ENCODE measurements at regions not wholly inside any gene's neighbourhood (a gene's known extent, or its start where the extent isn't known, plus 50 kb on each side); places are given as distances from the start of the nearest gene placed in this dataset.
"Not testable (repeated sequence)": the region's sequence is repeated elsewhere in the genome, so short reads cannot be mapped to it uniquely, and the experiment has no call there.

DNA sequence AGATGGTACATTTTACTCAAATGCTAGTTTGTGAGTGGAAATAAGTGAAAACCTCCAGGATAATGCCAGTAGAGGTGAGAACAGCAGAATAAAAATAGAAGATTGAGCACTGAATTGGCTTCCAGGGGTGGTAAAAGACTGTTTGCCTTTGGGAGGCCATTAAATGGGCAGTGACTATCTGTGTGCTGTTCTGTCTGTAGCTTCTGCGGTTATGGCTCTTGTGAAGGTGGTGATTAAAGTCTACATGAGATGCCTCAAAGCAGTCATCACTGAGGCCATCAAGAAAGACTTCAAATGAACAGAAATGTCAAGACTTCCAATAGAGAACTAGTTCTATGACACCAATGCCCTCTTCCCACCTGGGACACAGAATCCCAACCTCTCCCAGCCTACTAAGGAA, 108.8 kb downstream of the EFHB start:
- H3K4me1 Mint-ChIP-seq, result no peaks in the 10 kb centered on the region
- no peaks in the 10 kb centered on the region for H3K36me3 Mint-ChIP-seq

DNA sequence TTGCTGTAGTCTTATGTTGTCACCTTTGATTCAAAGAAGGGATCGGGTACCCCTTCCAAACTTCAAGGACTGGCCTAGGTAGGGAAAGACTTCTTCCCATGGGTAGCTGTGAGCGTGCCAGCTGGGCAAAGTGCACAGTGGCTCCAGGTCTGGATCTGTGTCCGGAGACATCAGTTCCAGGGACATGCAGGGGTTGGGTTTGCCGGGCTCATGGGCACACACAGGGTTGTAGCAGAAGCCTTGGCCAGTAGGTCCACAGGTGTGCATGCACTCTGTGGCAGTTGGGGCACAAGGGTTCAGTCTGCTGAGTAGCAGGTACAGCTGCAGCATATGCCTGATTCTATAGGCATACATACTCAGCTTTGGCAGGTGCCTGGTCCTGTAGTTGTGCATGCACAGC, 111.2 kb downstream of the EFHB start:
- no peak for ATAC-seq (ENCODE audit: low read depth)
- H3K27ac Mint-ChIP-seq, result no peak overlapping the region
- no peaks in the 10 kb centered on the region for H3K27me3 Mint-ChIP-seq
- H3K9me3 Mint-ChIP-seq, result peaks cover 6% of the 10 kb centered on the region
- H3K4me3 Mint-ChIP-seq, result no peak overlapping the region
- H3K4me1 Mint-ChIP-seq, result no peaks in the 10 kb centered on the region
- H3K36me3 Mint-ChIP-seq, result no peaks in the 10 kb centered on the region
- POLR2A ChIA-PET, result no interaction called here
- no peak for DNase-seq

More for the DNA sequence above, 108.8 kb downstream of the EFHB start:
- POLR2A ChIA-PET, result no interaction called here
- DNase-seq (no peak), ATAC-seq (ENCODE audit: low read depth) (no peak)
- Mint-ChIP-seq H3K9me3 (peaks cover 6% of the 10 kb centered on the region), H3K4me3 (no peak overlapping the region), H3K27me3 (no peaks in the 10 kb centered on the region), H3K27ac (no peak overlapping the region)

DNA sequence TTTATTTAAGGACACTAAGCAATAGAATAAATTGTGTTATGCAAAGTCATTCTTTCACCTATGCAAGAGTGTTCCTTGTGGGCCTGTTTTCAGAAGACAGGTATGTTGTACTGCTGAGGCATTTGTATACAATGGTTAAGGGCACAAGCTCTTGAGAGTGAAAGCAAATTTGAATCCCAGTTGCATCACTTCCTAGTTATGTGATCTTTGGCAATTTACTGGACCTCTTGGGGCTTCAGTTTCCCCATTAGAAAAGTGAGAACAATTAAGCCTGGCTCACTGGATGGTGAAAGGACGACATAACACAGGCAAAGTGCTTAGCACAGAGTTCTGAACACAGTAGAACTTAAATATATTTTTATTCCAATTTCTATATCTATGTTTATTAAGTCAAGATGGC, 117.4 kb downstream of the EFHB start:
- DNase-seq (no peak), ATAC-seq (ENCODE audit: low read depth) (no peak)
- Mint-ChIP-seq H3K9me3 (no peaks in the 10 kb centered on the region), H3K4me1 (no peaks in the 10 kb centered on the region), H3K4me3 (no peak overlapping the region), H3K27ac (no peak overlapping the region), H3K27me3 (no peaks in the 10 kb centered on the region), H3K36me3 (no peaks in the 10 kb centered on the region)
- POLR2A ChIA-PET, result no interaction called here

DNA sequence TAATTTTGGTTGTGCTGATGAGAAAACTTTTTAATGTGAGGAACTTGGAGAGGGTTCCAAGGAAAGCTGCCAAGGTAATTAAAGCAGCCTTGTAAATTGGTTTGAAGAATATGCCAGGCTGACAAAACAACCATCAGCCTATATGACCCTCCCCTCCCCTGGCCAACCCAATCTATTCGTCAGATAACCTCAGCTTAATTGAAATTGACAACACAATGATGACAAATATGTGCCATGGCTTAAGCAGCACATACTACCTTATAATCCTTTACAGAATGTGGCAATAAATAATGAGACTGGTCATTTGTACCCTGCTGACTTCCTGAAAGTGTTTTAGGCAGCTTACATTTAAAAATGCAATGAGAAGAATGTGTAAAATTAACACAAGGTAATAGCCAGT, 118.2 kb downstream of the EFHB start:
- Mint-ChIP-seq H3K4me3 (no peak overlapping the region), H3K4me1 (no peaks in the 10 kb centered on the region), H3K36me3 (no peaks in the 10 kb centered on the region), H3K27me3 (no peaks in the 10 kb centered on the region), H3K9me3 (no peaks in the 10 kb centered on the region), H3K27ac (no peak overlapping the region)
- POLR2A ChIA-PET, result no interaction called here
- DNase-seq (no peak), ATAC-seq (ENCODE audit: low read depth) (no peak)

DNA sequence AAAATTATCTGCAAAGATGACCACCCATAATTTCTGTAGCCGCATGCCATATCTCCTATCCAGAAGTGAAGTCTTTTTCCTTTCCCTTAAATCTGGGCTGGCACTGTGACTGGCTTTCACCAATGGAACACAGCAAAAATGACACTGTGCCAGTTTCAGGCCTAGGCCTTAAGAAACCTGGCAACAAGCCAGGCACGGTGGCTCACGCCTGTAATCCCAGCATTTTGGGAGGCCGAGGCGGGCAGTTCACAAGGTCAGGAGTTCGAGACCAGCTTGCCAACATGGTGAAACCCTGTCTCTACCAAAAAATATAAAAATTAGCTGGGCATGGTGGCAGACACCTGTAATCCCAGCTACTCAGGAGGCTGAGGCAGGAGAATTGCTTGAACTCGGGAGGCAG, 120.3 kb downstream of the EFHB start:
- H3K27me3 Mint-ChIP-seq; H3K9me3 Mint-ChIP-seq; H3K27ac Mint-ChIP-seq; POLR2A ChIA-PET; H3K4me3 Mint-ChIP-seq; H3K36me3 Mint-ChIP-seq; DNase-seq; H3K4me1 Mint-ChIP-seq; ATAC-seq (ENCODE audit: low read depth): not testable (repeated sequence)

DNA sequence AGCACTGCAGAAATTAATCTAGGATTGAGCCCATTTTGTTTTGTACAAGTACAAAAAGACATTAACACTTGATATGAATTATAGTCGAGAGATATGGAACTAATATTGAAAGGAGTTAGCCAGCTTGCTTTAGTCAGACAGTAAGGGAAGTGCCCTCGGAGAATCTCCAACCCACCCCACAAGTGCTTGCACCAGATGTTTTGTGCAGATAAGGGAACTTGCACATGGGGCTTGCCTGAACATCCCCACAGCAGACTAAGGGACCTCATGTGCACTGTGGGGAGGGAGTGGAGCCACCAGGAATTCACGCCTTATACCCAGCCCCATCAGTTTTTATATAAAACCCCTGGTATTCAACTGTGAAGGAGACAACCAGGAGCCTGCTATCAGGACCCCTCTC, 122.3 kb downstream of the EFHB start:
- H3K27me3 Mint-ChIP-seq, result peaks cover 3% of the 10 kb centered on the region
- H3K4me3 Mint-ChIP-seq, result no peak overlapping the region
- no peaks in the 10 kb centered on the region for H3K4me1 Mint-ChIP-seq
- no peaks in the 10 kb centered on the region for H3K36me3 Mint-ChIP-seq
- DNase-seq, result no peak
- no peak for ATAC-seq (ENCODE audit: low read depth)
- H3K9me3 Mint-ChIP-seq, result no peaks in the 10 kb centered on the region
- no peak overlapping the region for H3K27ac Mint-ChIP-seq
- POLR2A ChIA-PET, result no interaction called here

DNA sequence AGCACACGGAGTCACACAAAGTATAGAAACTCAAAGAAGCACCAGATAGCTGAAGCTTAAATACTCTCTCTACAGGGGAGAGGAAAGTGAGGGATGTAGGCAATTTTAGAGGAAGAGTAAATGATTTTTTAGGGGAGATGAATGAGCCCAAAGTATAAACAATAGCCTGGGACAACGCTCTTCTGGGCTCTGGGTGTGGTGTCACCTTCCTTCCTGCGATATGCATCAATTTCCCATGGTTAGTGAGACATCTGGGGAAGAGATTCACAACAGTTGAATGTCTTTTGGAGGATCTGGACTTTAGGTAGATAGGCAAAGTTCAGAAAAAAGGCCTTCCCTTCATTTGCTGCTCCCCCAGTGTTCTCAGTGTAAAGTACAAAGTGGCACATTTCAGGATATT, 125.2 kb downstream of the EFHB start:
- ATAC-seq (ENCODE audit: low read depth) (no peak), DNase-seq (no peak)
- no peak overlapping the region for H3K27ac Mint-ChIP-seq
- no peaks in the 10 kb centered on the region for H3K36me3 Mint-ChIP-seq
- H3K4me1 Mint-ChIP-seq, result no peaks in the 10 kb centered on the region
- peaks cover 3% of the 10 kb centered on the region for H3K27me3 Mint-ChIP-seq
- POLR2A ChIA-PET, result no interaction called here
- H3K4me3 Mint-ChIP-seq, result no peak overlapping the region
- no peaks in the 10 kb centered on the region for H3K9me3 Mint-ChIP-seq

DNA sequence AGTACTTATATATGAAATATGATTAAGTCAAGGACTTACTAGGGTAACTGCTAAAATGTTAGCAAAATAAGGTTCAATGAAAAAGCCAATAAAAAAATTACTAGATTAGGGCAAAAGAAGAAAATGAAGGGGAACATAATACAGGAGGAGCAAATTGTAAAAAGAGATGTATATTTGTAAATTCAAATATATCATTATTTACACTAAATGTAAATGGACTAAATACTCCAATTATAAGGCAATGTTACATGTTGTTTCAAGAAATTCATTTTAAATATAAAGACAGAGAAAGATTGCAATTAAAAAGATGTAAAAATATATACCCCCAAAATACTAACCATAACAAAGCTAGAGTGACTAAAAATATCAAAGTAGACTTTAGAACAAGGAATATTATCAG, 134.1 kb downstream of the EFHB start:
- Mint-ChIP-seq H3K27me3 (no peaks in the 10 kb centered on the region), H3K9me3 (peaks cover 4% of the 10 kb centered on the region), H3K4me1 (no peaks in the 10 kb centered on the region), H3K27ac (no peak overlapping the region), H3K4me3 (no peak overlapping the region), H3K36me3 (peaks cover 1% of the 10 kb centered on the region)
- ATAC-seq (ENCODE audit: low read depth), result no peak
- POLR2A ChIA-PET, result no interaction called here
- DNase-seq, result no peak

DNA sequence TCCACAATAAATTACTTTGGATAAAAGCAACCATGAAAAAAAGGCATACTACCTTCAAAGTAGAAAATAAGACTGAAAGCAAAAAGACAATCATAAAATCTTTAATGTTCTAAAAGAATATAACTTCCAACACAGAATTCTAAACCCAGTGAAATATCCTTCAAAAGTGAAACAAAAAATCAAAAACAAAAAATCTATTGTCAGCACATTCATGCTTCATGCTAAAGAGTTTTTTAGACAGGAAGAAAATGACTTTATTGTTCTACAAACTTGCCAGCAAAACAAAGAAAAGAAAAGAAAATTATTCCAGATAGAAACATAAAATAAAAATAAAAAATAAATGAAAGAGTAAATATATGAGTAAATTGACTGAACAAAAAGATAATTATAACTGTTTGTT, 134.9 kb downstream of the EFHB start:
- Mint-ChIP-seq H3K36me3 (peaks cover 1% of the 10 kb centered on the region), H3K9me3 (peaks cover 4% of the 10 kb centered on the region), H3K27me3 (no peaks in the 10 kb centered on the region), H3K4me3 (no peak overlapping the region), H3K27ac (no peak overlapping the region), H3K4me1 (no peaks in the 10 kb centered on the region)
- ATAC-seq (ENCODE audit: low read depth) (no peak), DNase-seq (no peak)
- POLR2A ChIA-PET, result no interaction called here

DNA sequence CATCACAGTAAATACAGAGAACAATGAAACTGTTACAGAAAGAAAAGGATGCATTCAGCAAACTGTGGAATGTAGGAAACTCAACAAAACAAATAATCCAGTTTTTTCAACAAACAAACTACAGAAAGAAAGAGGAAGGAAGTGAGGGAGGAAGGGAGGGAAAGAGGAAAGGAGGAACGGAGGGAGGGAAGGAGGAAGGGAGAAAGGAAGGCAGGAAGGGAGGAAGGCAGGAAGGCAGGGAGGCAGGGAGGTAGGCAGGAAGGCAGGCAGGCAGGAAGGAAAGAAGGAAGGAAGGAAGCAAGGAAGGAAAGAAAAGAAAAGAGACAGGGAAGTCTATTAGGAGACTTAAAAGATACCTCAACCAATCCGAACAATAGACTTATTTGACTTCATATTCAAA, 135.7 kb downstream of the EFHB start:
- ATAC-seq (ENCODE audit: low read depth) (no peak), DNase-seq (no peak)
- Mint-ChIP-seq H3K9me3 (peaks cover 4% of the 10 kb centered on the region), H3K4me1 (no peaks in the 10 kb centered on the region), H3K36me3 (peaks cover 1% of the 10 kb centered on the region), H3K4me3 (no peak overlapping the region), H3K27ac (no peak overlapping the region), H3K27me3 (no peaks in the 10 kb centered on the region)
- POLR2A ChIA-PET, result no interaction called here

DNA sequence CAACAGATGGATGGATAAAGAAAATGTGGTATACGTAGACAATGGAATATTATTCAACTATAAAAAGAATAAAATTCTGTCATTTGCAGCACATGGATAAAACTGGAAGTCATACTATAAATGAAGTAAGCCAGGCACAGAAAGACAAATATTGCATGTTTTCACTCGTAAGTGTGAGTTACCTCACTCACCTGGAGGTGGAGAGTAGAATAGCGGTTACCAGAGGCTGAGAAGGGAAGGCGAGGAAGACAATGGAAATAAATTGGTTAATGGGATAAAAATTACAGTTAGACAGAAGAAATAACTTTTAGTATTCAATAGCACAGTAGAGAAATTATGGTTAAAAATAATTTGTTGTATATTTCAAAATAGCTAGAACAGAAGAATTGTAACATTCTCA, 141.6 kb downstream of the EFHB start:
- POLR2A ChIA-PET, result no interaction called here

DNA sequence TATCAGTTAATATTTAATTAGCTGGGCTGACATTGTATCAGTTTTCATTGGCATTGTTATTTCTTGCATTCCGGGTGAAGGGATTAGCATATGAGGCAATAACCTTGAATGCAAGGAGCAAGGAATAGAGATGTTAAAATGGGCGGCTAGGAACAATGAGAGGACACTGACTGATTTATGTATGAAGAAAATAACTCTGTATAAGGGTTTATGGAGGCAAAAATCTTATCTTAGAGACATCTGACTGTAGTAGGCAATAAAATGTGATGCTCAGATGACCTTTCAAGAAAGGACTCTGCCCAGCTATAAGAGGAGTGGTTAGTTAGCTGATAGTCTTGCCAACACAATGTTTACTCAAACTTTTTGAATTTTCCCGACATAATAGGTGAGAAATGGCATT, 158.3 kb downstream of the EFHB start:
- no peaks in the 10 kb centered on the region for H3K36me3 Mint-ChIP-seq
- H3K4me1 Mint-ChIP-seq, result no peaks in the 10 kb centered on the region
- no peak overlapping the region for H3K27ac Mint-ChIP-seq
- peaks cover 2% of the 10 kb centered on the region for H3K9me3 Mint-ChIP-seq
- ATAC-seq (ENCODE audit: low read depth), result no peak
- H3K27me3 Mint-ChIP-seq, result no peaks in the 10 kb centered on the region
- POLR2A ChIA-PET, result no interaction called here
- no peak overlapping the region for H3K4me3 Mint-ChIP-seq
- no peak for DNase-seq

More for the DNA sequence above, 141.6 kb downstream of the EFHB start:
- no peaks in the 10 kb centered on the region for H3K4me1 Mint-ChIP-seq
- ATAC-seq (ENCODE audit: low read depth) (no peak), DNase-seq (no peak)
- H3K9me3 Mint-ChIP-seq, result no peaks in the 10 kb centered on the region
- H3K27ac Mint-ChIP-seq, result no peak overlapping the region
- no peaks in the 10 kb centered on the region for H3K27me3 Mint-ChIP-seq
- H3K4me3 Mint-ChIP-seq, result no peak overlapping the region
- no peaks in the 10 kb centered on the region for H3K36me3 Mint-ChIP-seq

DNA sequence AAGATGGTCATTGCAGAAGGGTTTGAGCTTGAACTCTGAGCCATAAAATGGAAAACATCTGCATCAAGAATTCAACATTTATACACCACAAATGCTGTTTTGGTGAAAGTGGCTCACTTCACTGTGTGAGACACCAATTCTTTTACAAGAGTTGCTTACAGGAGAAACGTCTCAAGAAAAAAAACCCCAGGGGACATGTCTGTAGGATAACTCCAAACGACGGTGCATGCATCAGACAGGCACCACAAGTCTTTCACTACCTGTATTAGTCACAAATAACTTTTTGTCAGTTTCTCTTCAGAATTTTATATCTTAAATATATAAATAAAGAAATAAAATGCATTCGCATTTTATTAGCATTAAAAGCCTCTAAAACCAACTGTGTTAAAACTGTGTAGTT, 164.3 kb downstream of the EFHB start:
- H3K27ac Mint-ChIP-seq, result no peak overlapping the region
- H3K4me3 Mint-ChIP-seq, result no peak overlapping the region
- no peaks in the 10 kb centered on the region for H3K9me3 Mint-ChIP-seq
- no peaks in the 10 kb centered on the region for H3K36me3 Mint-ChIP-seq
- no peak for DNase-seq
- POLR2A ChIA-PET, result no interaction called here
- H3K27me3 Mint-ChIP-seq, result no peaks in the 10 kb centered on the region
- ATAC-seq (ENCODE audit: low read depth), result no peak
- H3K4me1 Mint-ChIP-seq, result no peaks in the 10 kb centered on the region

DNA sequence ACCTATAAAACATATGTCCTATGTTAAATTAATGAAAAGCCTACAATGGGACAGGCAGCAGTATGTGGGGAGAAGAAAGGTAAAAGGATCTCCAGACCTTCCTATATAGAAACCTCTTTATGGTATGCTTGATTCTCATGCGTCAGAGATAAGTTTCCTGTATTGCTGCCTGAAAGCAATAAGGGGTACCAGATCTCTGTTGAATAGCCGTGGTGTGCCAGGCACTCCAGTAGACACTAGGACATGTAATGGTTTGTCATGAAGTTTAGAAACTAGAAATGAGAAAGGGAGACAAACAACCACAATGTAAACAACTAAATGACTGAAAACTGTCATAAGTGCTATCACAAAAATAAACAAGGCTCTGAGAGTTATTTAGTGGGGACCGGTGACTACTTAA, 168.1 kb downstream of the EFHB start:
- no peaks in the 10 kb centered on the region for H3K36me3 Mint-ChIP-seq
- no peaks in the 10 kb centered on the region for H3K9me3 Mint-ChIP-seq
- H3K4me1 Mint-ChIP-seq, result no peaks in the 10 kb centered on the region
- POLR2A ChIA-PET, result no interaction called here
- ATAC-seq (ENCODE audit: low read depth), result no peak
- no peak for DNase-seq
- H3K4me3 Mint-ChIP-seq, result no peak overlapping the region
- H3K27me3 Mint-ChIP-seq, result peaks cover 3% of the 10 kb centered on the region
- no peak overlapping the region for H3K27ac Mint-ChIP-seq

DNA sequence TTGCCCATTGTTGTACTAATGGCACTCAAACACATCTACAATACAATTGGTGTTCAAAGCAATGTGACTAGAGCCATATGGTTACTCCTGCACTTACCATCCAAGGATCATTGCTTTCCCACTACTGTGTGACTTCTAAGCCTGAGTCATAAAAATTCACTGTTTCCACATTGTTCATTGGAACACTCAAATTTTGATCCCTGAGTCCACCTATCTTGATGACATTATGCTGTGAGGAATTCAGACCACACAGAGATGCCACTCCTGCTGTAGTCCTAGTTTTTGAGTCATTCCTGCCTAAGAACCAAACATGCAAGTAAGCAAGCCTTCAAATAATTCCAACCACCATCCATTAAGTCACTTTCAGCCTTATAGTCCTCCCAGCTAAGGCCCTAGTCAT, 176.2 kb downstream of the EFHB start:
- H3K9me3 Mint-ChIP-seq, result no peaks in the 10 kb centered on the region
- POLR2A ChIA-PET, result no interaction called here
- no peaks in the 10 kb centered on the region for H3K4me1 Mint-ChIP-seq
- H3K27ac Mint-ChIP-seq, result no peak overlapping the region
- peaks cover 3% of the 10 kb centered on the region for H3K27me3 Mint-ChIP-seq
- no peaks in the 10 kb centered on the region for H3K36me3 Mint-ChIP-seq
- ATAC-seq (ENCODE audit: low read depth) (no peak), DNase-seq (no peak)
- H3K4me3 Mint-ChIP-seq, result no peak overlapping the region
